GM19463 (cell line): ENCODE measurements at regions not wholly inside any gene's neighbourhood (a gene's known extent, or its start where the extent isn't known, plus 50 kb on each side); places are given as distances from the start of the nearest gene placed in this dataset.

Experiments
- ATAC-seq: cut with Tn5 transposase; IDR thresholded peaks from one replicate; pipeline ENCODE4 v1.9.1; 2021; ENCODE audit warnings: mild to moderate bottlenecking, moderate library complexity; ENCODE audit not compliant: unreplicated experiment

DNA sequence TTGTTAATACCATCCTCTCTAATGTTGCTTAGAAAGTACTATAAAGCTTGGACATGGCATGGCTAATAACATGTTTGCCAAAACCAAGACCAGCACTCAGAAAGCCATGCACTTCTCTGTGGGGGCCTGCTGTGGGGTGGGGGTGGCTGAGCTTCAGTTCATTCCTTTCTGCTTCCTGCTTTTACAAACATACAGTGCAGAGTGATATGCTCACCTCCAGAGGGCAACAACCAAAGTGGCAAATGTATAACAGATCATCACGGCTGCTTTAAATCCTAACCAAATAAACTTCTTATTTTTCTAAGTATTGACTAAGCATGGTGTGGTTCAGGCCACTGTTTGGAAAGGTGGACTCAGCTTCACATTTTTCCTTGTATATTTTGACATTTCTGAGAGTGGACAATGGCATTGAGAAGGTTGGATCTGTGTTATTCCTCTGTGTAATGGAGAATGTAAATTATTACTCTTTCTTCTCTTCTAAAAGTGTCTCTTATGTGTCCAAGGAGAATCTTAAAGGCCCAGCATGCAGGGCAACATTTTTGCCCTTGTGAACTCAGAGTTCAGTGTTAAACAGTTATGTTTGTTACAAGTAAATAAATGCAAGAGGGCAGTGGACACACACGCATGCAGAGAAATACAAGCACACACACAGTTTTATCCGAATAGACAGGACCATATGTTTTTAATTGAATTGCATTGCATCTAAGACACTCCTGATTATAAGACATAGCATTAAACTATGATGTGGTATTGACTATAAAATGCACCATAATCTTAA lies 186.1 kb downstream of the HERPUD2 start:
- ATAC-seq = no peak

DNA sequence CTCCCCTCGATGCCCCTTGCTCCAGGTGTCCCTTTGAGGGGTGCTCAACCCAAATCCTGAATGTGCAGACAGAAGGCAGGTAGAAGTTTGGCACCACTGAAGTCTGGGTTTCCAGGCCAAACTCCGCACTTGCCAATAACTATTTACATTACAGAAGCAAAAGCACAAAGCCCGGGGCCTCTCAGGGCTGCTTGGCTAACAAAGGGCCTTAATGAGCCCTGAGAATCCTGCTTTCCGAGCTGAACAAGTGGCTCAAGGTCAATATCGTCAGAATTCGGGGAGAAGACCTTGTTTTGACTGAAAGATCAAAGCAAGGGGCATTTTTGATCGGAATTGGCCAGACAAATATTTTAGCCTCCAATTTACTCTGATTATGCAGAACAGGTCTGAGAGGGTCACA lies 189.9 kb downstream of the HERPUD2 start:
- ATAC-seq = no peak

DNA sequence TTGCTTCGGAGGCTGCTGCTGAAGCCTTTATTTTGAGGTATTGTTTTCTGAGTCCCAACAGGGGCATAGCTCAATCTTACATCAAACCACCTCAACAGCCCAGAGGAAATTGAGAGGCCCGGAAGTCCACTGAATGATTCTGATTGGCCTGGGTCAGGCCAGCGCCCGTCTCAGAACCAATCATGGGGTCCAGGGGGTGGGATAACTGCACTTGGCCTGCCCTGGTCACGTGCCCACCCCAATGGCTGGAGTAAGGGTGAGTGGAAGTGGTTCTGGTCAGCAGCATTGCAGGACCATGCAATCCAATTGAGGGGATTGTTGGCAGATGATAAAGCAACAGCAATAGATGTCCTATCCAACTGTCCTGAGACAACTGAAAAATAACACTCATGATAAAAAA lies 190.6 kb downstream of the HERPUD2 start:
- ATAC-seq = no peak

DNA sequence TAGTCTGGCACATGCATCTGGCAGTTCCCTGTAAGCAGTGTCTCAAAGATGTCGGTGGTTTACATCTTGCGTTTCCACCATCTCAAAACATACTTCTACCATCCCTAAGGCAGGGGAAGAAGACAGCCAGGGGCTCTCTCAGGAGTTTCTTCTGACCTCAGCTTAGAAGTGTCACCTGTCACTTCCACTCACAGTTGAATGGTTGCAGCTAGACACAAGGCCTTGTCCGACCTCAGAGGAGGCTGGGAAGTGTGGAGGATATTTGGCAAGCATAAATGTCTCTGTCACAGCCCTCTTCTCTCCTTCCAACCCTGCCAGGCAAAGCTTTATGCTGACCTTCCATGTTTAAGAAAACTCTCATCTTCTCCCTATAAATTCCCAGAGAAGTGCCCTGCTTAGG lies 193.3 kb downstream of the HERPUD2 start:
- ATAC-seq = no peak

DNA sequence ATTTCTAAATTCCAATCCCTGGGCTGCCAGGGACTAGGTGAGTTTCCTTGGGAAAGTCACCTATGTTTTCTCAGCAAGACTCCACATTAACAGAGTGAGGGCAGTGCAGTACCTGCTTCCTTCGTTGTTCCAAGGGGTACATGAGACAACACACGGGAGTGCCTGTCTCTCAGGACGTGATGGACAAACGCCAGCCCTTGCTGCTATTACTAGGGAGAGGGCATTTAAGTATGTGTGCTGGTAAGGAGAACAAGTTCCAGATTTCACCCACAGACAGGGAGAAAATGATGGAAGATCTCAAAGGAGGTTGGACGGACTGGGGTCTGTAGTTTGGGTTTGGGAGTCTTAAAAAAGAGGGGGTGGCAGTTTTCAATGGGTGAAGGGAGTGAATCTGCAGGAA lies 195.7 kb downstream of the HERPUD2 start:
- no peak for ATAC-seq

DNA sequence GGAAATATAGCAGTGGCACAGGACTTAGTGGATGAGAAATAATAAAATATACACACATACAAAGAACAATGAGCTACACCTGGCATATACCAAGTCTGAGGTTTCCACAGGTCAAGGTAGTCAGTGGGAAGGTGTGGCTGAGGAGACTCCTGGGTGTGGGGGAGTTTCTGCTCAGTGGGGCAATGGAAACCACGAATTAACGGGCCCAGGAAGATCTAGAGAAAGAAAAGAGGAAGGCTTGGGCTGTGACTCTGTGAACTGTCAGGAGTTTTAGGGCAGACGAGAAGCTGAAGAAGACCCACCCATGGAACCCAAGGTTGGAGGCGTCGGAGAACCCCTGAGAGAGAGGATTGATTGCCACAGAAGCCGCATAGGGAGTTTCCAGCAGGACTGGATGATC lies 196.5 kb downstream of the HERPUD2 start:
- no peak for ATAC-seq

DNA sequence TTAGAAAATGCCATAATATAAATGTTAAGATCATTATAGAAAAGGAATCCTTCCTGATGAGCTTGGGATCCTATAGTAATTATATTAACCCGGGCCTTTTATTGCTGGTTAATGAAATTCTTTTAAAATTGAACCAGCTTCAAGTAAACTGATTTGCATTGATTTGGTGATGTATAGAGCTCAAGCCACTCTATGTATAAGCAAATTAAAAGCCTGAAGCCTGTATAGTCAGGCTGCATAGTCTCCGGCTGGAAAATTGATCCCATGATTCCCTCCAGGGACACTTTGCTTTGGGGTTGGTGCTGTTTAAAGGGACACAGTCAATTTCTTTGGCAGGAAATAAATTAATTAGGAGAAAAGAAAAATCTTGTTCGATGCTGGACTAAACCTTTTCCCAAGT lies 199.1 kb downstream of the HERPUD2 start:
- no peak for ATAC-seq

DNA sequence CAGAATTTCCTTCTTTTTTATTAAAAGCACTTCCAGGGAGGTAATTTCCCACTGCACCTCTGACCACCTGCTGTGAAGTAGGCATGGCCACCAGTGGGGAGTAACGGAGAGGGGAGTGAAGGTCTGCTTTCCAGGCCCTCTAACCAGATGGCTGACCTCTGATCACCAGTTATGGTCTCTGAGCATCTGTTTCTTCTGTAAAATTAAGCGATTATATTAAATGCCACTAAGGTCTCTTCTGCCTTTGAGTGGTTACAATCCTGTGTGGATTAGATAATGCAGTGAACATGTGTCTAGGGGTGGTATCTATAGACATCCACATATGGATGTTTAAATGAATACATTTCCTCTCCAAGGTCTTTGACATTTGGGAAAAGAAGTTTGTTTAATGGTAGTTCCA lies 199.6 kb downstream of the HERPUD2 start:
- ATAC-seq = no peak

DNA sequence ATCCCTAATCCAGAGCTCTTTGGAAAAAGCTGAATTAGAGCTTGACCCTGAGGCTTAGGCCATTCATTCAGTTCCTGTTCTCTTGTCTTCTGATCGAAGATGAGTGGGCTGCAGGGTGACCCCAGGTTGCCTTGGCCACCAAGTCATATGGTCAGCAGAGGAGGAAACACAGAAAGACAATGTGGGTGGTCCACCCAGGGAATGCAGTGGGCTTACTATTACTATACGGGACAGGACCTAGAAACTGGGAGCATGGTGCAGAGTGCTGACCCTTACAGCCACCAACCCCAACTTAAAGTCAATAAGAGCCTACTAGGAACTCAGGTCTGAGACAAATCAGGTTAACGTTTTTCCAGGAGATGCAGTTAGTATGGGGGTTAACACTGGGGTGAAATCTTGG lies 200.5 kb downstream of the HERPUD2 start:
- ATAC-seq = no peak

DNA sequence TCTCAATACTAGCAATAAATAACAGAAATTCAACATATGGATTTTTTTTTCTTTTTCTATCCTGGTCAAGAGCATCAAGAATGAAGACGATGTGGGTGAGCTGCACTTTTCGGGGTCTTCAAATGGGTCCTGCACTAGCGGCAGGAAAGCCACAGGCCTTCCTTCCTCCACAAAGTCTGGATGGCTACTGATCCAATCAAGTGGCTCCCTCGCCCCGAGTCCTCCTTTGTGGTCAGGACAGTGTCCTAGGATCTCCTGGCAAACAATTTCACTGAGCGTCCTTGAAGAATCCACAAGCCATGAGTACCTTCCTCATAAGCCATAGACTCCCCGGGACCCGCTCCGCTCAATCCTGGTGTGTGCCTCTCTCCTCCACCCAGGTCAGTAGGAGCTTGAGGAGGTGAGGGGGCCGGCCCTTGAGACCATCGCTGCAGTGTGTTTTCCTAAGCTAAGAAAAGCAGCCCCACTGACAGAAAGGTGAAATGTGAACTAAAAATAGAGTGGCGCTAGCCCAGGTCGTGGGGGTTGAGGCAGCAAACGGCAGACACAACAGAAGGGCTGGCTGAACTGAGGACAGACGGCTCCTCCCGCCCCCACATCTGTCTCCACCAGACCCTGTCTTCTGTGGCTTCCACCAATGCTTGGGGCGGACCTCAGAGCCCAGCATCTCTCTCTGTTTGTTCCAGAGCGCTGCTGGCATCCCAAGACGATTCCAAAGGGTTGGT lies 202.3 kb downstream of the HERPUD2 start:
- no peak for ATAC-seq

DNA sequence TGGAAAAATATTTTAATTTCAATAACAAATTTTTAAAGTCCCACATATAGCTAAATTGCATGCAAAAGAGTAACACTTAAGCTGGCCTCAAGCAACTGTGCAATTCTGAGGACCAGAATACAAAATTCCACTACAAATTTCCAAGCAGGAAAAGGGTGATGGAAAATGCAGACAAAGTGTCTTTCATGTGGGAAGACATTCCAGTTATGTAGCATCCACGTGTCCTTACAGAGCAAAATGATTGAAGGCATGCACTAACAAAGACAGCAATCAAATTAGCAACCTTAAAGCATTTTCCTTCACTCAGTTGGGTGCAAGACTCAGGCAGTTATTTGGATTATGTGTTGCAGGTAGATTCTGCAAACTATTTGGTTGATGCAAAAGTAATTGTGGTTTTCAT lies 203.7 kb downstream of the HERPUD2 start:
- no peak for ATAC-seq

DNA sequence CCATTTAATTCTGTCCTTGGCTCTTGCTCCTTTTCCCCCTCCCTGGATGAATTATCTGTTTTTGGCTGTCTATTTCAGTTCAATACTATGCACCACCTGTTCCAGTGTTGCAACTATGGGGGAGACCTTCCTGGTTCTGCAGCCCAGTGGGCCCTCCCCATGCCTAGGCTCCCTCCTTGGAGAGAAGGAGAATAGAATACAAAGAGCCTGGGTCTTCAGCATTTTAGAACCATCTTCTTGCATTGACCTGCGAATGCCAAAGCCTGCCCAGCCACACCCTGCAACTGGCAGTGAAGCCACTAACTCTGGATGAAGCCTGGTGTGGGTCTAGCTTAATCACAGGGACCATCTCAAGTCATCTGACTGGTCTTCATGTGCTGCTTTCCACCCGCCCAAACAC lies 207.1 kb downstream of the HERPUD2 start:
- no peak for ATAC-seq

DNA sequence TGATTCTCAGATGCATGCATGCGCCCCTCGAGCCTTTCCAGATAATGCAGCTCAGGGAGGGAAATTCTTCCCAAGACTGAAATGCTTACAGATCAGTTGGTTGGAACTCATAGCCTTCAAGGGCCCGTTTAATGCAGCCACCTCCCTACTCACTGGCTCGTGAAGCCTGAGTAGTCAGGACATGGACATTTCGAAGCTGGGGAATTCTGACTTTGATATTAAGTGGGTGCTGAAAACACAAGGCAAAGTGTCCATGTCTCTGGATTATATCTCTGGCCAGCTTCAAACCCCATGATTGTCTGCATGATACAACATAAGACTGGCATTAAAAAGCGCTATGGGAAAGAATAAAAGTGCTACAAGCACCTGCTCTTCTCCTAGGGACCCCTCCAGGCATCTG lies 207.5 kb downstream of the HERPUD2 start:
- no peak for ATAC-seq

DNA sequence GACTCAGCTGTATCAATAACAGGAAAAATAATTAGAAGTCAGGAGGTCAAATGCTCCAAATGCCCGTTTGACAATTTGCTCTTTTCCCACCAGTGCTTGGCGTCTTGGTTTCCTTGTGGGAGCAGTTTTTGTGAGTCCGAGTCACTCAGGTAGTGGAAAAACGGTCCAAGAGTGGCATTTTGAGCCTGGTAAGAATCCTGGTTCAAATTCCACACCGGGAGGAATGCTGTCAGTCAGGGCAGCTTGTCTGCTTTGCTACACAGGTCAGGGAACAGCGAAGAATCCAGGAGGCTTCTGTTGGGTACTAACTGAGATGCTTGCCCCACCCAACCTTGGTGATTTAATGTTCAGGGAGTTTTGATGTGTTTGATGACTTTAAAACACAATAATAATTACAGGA lies 209.5 kb downstream of the HERPUD2 start:
- ATAC-seq = no peak

DNA sequence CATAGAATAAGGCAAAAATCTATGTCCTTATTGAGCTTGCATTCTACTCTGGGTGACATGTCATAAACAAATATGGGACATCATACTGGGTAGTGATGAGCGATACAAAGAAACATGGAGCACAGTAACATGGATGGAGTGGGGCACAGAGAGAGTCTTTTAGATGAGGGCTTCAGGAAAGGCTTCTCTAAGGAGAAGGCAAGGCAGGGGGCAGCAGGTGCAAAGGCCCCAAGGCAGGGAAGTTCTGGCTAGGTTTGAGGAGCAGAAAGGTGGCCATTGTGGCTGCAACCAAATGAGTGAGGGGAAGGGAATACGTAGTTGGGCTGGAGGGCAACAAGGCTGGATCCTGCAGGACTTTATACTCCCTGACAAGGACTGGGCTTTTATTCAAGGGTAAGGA lies 211.4 kb downstream of the HERPUD2 start:
- no peak for ATAC-seq

DNA sequence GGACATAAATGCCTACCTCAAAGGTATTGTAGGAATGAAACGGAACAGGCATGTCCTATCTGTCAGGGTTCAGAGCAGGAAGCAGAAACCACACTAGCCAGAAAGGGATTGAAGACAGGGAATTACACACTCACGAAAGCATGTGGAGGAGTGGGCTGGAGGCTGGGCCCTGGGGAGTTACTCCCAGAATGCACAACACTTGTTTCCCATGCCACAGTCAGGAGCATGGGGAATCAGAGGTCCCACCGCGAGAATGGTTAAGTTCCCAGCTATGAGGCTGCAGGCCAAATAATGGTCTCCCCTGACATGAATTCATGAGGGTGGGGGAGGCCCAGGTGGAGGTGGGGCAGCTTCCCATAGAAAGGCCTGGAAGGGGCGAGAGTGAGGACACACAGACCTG lies 212.7 kb downstream of the HERPUD2 start:
- no peak for ATAC-seq

DNA sequence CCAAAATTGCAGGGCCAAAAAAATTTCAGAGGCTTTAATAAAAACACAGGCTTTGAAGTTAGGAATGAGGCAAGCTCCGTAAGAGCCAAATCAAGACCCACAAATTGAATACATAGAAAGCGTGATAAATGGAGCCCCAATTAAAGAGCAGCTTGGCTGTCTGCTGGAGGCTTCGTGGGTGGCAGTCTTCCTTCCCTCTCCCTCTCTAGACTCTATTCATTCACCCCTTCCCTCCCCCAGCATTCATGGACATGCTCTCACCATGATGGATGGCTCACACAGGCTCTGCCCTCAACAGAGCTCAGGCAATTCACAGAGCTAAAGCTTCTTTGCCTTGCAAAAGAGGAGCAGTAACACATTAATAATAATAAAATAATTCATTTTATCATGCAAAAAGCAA lies 214.1 kb downstream of the HERPUD2 start:
- no peak for ATAC-seq

DNA sequence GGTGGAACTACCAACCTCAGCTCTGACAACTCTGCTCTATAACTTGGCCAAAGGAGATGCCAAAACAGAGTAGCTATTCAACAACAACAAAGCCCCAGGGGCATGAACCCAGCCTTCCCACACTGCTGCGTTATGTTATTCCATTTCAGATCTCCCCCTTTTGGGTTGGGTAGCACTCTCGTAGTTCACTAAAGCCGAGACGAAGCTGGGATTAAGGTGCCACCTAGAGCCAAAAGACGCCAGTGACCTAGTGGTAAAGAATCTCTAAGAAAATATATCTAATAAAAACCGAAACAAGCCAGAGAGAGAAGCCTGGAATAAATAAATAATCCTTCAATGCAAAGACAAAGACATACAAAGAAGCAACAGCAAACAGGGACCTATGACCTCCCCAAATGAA lies 217.3 kb downstream of the HERPUD2 start:
- ATAC-seq = no peak

DNA sequence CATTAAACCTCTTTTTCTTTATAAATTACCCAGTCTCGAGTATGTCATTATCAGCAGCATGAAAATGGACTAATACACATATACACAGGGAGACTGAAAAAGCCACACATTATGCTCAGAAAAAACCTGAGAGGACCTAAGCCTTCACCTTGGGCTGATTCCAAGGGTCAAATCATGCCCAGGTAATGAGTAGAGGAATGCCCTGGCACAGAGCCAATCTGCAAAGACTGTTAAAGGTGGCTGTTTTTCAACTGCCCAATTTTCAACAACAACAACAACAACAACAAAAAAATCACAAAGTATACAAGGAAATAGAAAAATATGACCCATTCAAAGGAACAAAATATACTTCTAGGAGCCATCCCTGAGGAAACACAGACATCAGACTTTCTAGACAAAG lies 220.2 kb upstream of the TBX20 start:
- ATAC-seq = no peak

DNA sequence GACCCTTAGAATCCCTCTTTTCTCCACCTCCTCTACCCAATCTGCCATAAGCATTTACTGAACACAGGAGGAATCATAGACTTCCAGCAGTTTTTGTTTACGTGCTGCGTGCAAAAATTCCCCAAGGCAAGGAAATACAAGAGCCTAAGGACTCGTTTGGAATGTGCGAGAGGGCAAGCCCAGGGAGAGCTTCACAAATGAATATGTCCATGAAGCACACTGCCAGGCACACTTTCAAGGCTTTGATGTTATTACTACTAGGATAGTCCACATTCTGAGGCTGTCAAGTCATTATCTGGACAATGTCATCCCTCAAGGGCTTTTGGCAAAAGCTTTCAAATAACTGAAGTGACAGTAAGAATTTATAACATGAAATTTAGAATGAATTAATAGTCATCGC lies 214.7 kb upstream of the TBX20 start:
- ATAC-seq = no peak

DNA sequence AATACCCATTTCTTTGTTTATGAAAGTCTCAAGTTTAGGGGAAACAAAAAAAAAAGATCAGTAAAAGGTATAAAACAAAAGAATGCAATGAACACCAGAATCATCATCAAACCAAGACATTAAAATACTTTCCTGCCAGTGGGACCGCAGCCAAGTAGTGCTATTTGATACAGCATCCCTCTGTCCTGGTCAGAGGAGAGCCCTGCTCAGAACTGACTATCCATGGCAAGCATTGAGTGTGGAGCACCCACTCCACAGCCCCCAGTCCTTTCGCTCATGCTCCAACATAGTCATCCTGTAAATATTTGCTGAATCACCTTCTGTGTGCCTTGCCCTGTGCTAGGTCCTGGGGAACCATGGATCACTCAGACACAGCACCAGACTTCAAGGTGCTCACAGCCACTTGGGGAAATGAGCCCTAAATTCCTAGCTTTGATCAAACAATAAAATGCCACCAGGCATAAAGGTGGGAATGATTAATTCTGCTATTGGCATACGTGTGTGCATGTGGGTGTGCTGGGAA lies 213.6 kb upstream of the TBX20 start:
- no peak for ATAC-seq

DNA sequence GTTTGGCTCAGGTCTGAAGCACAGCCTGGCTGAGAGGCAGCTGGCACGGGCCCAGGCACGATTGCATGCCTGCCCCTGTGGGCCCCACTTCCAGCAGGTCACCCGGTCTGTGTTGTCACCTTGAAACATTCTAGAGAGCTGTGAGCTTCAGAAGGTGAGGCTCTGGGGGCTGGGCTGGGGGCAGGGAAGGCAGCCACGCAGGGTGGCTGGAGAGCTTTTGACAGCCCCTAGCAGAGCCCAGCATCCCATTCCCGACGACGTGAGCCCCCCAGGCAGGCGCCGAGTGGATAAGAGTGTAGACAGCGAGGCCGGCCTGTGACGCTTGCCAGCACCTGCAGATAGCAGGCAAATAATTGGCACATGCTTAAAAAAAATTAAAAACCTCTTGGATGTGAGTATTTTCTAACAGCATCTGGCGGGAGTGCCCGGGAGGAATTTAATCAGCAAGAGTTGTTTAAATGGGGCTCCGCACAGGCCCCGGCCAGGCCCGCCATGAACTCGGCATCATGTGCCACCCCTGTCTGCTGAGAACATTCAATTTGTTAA lies 212.0 kb upstream of the TBX20 start:
- ATAC-seq = no peak
